HepG2 (cell line): ENCODE measurements at regions not wholly inside any gene's neighbourhood (a gene's known extent, or its start where the extent isn't known, plus 50 kb on each side); places are given as distances from the start of the nearest gene placed in this dataset.

Experiments used
- ATAC-seq: fragments of 200-7000 bp; cut with Tn5 transposase; 3 replicates; pipeline ENCODE4 v1.9.1; 2020; ENCODE audit warnings: mild to moderate bottlenecking, moderate library complexity
- BruUV-seq: library from RNA; stranded (reverse); fragments of 400-500 nt; replicated peaks from 2 replicates; lab custom pipeline; 2021; lab: Mats Ljungman, UMichigan
- CTCF ChIA-PET: fragments of 300-600 bp; formaldehyde crosslinking; extraction: SDS; loops from one replicate; lab custom pipeline; 2021; ENCODE audit warnings: low total read pairs, inconsistent platforms, low intra/inter-chr PET ratio; lab: Yijun Ruan, JAX
- POLR2A ChIA-PET: fragments of 350-600 bp; sonication (Branson Sonifier 250); formaldehyde crosslinking; loops from one replicate; lab custom pipeline; 2020; ENCODE audit warnings: antibody characterized with exemption, inconsistent platforms; lab: Yijun Ruan, JAX
- DNase-seq: peaks from one replicate; pipeline ENCODE4 v3.0.0-alpha.2; 2015; ENCODE audit warnings: low spot score
- FAIRE-seq: peaks from 3 replicates; lab custom pipeline; 2011; peaks lifted over from hg19 to GRCh38; lab: Jason Lieb, UNC
- H2AFZ ChIP-seq: one replicate; pipeline ENCODE4 v1.6.1; 2011; ENCODE audit warnings: low read length, inconsistent platforms
- H3K27ac ChIP-seq: fragments of 300-600 bp; 3 replicates; pipeline ENCODE4 v1.8.0; 2011; ENCODE audit warnings: mixed run types, mild to moderate bottlenecking, mixed read lengths, low read length, inconsistent platforms; ENCODE audit not compliant: insufficient read depth; ENCODE audit errors: extremely low read length
- H3K27me3 ChIP-seq, 2 experiments: fragments of 200-600 bp in 1 of 2; 2 replicates in 1 of 2; 3 replicates in 1 of 2; pipeline versions ENCODE4 v1.6.0 to v1.8.0; 2011; ENCODE audit warnings: low read length in 2 of 2, mild to moderate bottlenecking in 2 of 2, moderate library complexity in 2 of 2, inconsistent platforms in 1 of 2; ENCODE audit not compliant: insufficient read depth in 2 of 2, control insufficient read depth in 1 of 2
- H3K36me3 ChIP-seq, 2 experiments: fragments of 200-600 bp in 1 of 2; replicated peaks in 1 of 2; 2 replicates in 1 of 2; 3 replicates in 1 of 2; pipeline versions ENCODE4 v1.5.1 to v1.8.0; 2011; ENCODE audit warnings: low read length in 2 of 2, inconsistent platforms in 1 of 2; ENCODE audit not compliant: insufficient read depth in 2 of 2, control insufficient read depth in 1 of 2
- H3K4me1 ChIP-seq: 2 replicates; pipeline ENCODE4 v1.5.1; 2012; ENCODE audit warnings: low read length, inconsistent platforms; ENCODE audit not compliant: insufficient read depth
- H3K4me2 ChIP-seq: 2 replicates; pipeline ENCODE4 v1.6.0; 2011; ENCODE audit warnings: low read depth, low read length, inconsistent platforms
- H3K4me3 ChIP-seq, 3 experiments: fragments of 200-600 bp in 1 of 3; sonication (generic), shearing (Covaris generic) in 1 of 3; replicated peaks in 1 of 3; 2 replicates each; pipeline ENCODE4 v1.5.1; 2011 to 2016; ENCODE audit warnings: low read length in 3 of 3, inconsistent platforms in 2 of 3, low read depth in 2 of 3, mild to moderate bottlenecking in 2 of 3, control low read depth in 1 of 3, mixed read lengths in 1 of 3; ENCODE audit not compliant: insufficient read depth in 1 of 3
- H3K79me2 ChIP-seq: one replicate; pipeline ENCODE4 v1.6.1; 2011; ENCODE audit warnings: low read length, inconsistent platforms; ENCODE audit not compliant: insufficient read depth
- H3K9ac ChIP-seq: 2 replicates; pipeline ENCODE4 v1.6.0; 2011; ENCODE audit warnings: mild to moderate bottlenecking, low read depth, low read length, inconsistent platforms; ENCODE audit not compliant: insufficient read depth
- H3K9me3 ChIP-seq: 2 replicates; pipeline ENCODE4 v1.5.1; 2012; ENCODE audit warnings: mild to moderate bottlenecking, low read length
- H4K20me1 ChIP-seq: 2 replicates; pipeline ENCODE4 v1.6.0; 2011; ENCODE audit warnings: inconsistent platforms, mild to moderate bottlenecking, low read length, moderate library complexity; ENCODE audit not compliant: insufficient read depth
- ELF4 ChIP-seq: sonication (generic); formaldehyde crosslinking; IDR thresholded peaks from 2 replicates; pipeline ENCODE4 v1.5.0; 2020; ENCODE audit warnings: missing genetic modification reagents, mild to moderate bottlenecking, moderate library complexity, borderline replicate concordance
- JUN ChIP-seq: sonication (generic); formaldehyde crosslinking; IDR thresholded peaks from 2 replicates; pipeline ENCODE4 v1.4.0; 2020; ENCODE audit warnings: mild to moderate bottlenecking, missing genetic modification reagents
- PRDM15 ChIP-seq: sonication (generic); formaldehyde crosslinking; IDR thresholded peaks from 2 replicates; pipeline ENCODE4 v1.4.0; 2020; ENCODE audit warnings: missing genetic modification reagents
- PRDM4 ChIP-seq: sonication (generic); formaldehyde crosslinking; IDR thresholded peaks from 2 replicates; pipeline ENCODE4 v1.9.0; 2021; ENCODE audit warnings: missing genetic modification reagents, borderline replicate concordance
- SCMH1 ChIP-seq: sonication (generic); formaldehyde crosslinking; IDR thresholded peaks from 2 replicates; pipeline ENCODE4 v1.9.0; 2021; ENCODE audit warnings: missing genetic modification reagents, mild to moderate bottlenecking, borderline replicate concordance
- SIX1 ChIP-seq: sonication (generic); formaldehyde crosslinking; IDR thresholded peaks from 2 replicates; pipeline ENCODE4 v1.4.0; 2020; ENCODE audit warnings: missing genetic modification reagents, borderline replicate concordance
- SOX5 ChIP-seq: IDR thresholded peaks from 2 replicates; pipeline ENCODE4 v1.6.1; 2016; ENCODE audit warnings: borderline replicate concordance
- THYN1 ChIP-seq: sonication (generic); formaldehyde crosslinking; IDR thresholded peaks from 2 replicates; pipeline ENCODE4 v1.8.1; 2023; ENCODE audit warnings: low read depth, mild to moderate bottlenecking, moderate library complexity, missing genetic modification reagents, borderline replicate concordance
- ZBTB21 ChIP-seq: sonication (generic); formaldehyde crosslinking; IDR thresholded peaks from 2 replicates; pipeline ENCODE4 v1.4.0; 2020; ENCODE audit warnings: missing genetic modification reagents
- ZBTB3 ChIP-seq: sonication (generic); formaldehyde crosslinking; IDR thresholded peaks from 2 replicates; pipeline ENCODE4 v1.4.0; 2020; ENCODE audit warnings: low read depth, mild to moderate bottlenecking, moderate library complexity, missing genetic modification reagents, borderline replicate concordance
- ZNF138 ChIP-seq: sonication (generic); formaldehyde crosslinking; IDR thresholded peaks from 2 replicates; pipeline ENCODE4 v1.5.0; 2020; ENCODE audit warnings: mild to moderate bottlenecking, low read depth, missing genetic modification reagents
- ZNF235 ChIP-seq: sonication (generic); formaldehyde crosslinking; IDR thresholded peaks from 2 replicates; pipeline ENCODE4 v1.8.1; 2023; ENCODE audit warnings: mild to moderate bottlenecking, missing genetic modification reagents, borderline replicate concordance
- ZNF292 ChIP-seq: sonication (generic); formaldehyde crosslinking; IDR thresholded peaks from 2 replicates; pipeline ENCODE4 v1.8.1; 2022; ENCODE audit warnings: mild to moderate bottlenecking, low read depth, missing genetic modification reagents, borderline replicate concordance
- ZNF737 ChIP-seq: sonication (generic); formaldehyde crosslinking; IDR thresholded peaks from 2 replicates; pipeline ENCODE4 v1.5.0; 2020; ENCODE audit warnings: missing genetic modification reagents, mild to moderate bottlenecking, borderline replicate concordance
- ZNF781 ChIP-seq: sonication (generic); formaldehyde crosslinking; IDR thresholded peaks from 2 replicates; pipeline ENCODE4 v1.5.1; 2020; ENCODE audit warnings: borderline replicate concordance, mild to moderate bottlenecking, missing genetic modification reagents; ENCODE audit errors: not compliant biosample characterization
- WGBS: methylation state at CpG from one replicate; pipeline ENCODE4 v1.1.6; 2017; ENCODE audit warnings: low lambda C conversion rate; 5-methylcytosine and 5-hydroxymethylcytosine counted together
- in situ Hi-C: cut with HindIII; loops from 2 replicates; pipeline ENCODE4 v1.10.0; 2017; ENCODE audit warnings: low pct_unique_long_range_greater_than_20kb; ENCODE audit not compliant: extremely low pct_ligation_motif_present
- intact Hi-C: fragments of 100-400 bp; cut with micrococcal nuclease; formaldehyde crosslinking; loops from one replicate; pipeline ENCODE4 v1.10.0; 2022; ENCODE audit not compliant: unreplicated experiment
- TF ChIP-seq, protein P1 (sequence below): sonication (generic); formaldehyde crosslinking; IDR thresholded peaks from 2 replicates; pipeline ENCODE4 v1.4.0; 2020; ENCODE audit warnings: missing genetic modification reagents

- TF ChIP-seq PRDM4 (CRISPR knock-in tag) (no peak), SCMH1 (CRISPR knock-in tag) (no peak), ZBTB3 (no peak), SOX5 (CRISPR knock-in tag) (no peak), SIX1 (CRISPR knock-in tag) (no peak), ZNF781 (CRISPR knock-in tag) (no peak), JUN (CRISPR knock-in tag) (no peak)
Measured at GRCh38 chr11:56905442-56905841, 83.3 kb upstream of the OR5AK2 start (continued).

- H3K4me1 ChIP-seq: no peaks in the 10 kb centered on the region
- no peaks in the 10 kb centered on the region for H4K20me1 ChIP-seq
- ATAC-seq (no peak), DNase-seq (no peak), FAIRE-seq (no peak)
- H3K27me3 ChIP-seq: no peaks in the 10 kb centered on the region; a peak in 1 of 5 replicates
- 1% methylated on average over 5 of the region's 5 CpGs for WGBS
- intact Hi-C loops (no loop called here), in situ Hi-C loops (no loop called here)
- no peak overlapping the region for H3K27ac ChIP-seq
- H3K4me3 ChIP-seq: no peak overlapping the region
- no peaks in the 10 kb centered on the region for H3K9me3 ChIP-seq
- H3K36me3 ChIP-seq: no peaks in the 10 kb centered on the region
- H2AFZ ChIP-seq: no peak overlapping the region
- no peaks in the 10 kb centered on the region for H3K79me2 ChIP-seq
- ChIA-PET POLR2A (no interaction called here), CTCF (no interaction called here)
- H3K9ac ChIP-seq: no peak overlapping the region
- no TSS peak for BruUV-seq
- H3K4me2 ChIP-seq: no peak overlapping the region
- TF ChIP-seq ZNF292 (CRISPR knock-in tag) (no peak), THYN1 (CRISPR knock-in tag) (no peak), ZNF737 (no peak), ZNF235 (CRISPR knock-in tag) (no peak), ELF4 (CRISPR knock-in tag) (no peak), ZBTB21 (CRISPR knock-in tag) (no peak), ZNF138 (CRISPR knock-in tag) (no peak), PRDM15 (CRISPR knock-in tag) (no peak)
- TF ChIP-seq, protein P1, sequence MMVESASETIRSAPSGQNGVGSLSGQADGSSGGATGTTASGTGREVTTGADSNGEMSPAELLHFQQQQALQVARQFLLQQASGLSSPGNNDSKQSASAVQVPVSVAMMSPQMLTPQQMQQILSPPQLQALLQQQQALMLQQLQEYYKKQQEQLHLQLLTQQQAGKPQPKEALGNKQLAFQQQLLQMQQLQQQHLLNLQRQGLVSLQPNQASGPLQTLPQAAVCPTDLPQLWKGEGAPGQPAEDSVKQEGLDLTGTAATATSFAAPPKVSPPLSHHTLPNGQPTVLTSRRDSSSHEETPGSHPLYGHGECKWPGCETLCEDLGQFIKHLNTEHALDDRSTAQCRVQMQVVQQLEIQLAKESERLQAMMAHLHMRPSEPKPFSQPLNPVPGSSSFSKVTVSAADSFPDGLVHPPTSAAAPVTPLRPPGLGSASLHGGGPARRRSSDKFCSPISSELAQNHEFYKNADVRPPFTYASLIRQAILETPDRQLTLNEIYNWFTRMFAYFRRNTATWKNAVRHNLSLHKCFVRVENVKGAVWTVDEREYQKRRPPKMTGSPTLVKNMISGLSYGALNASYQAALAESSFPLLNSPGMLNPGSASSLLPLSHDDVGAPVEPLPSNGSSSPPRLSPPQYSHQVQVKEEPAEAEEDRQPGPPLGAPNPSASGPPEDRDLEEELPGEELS: no peak
Measured at GRCh38 chr11:56898856-56899255, 89.9 kb upstream of the OR5AK2 start.
